HL-60/S4 treated with retinoic acid at 250 ng/mL for 4 days and 3 days (cell line): ENCODE measurements at regions not wholly inside any gene's neighbourhood (a gene's known extent, or its start where the extent isn't known, plus 50 kb on each side); places are given as distances from the start of the nearest gene placed in this dataset.

Source experiments
- in situ Hi-C: fragments of 300-500 bp; cut with MboI; formaldehyde crosslinking; loops from 2 replicates; pipeline ENCODE4 v1.7.0; 2022; ENCODE audit warnings: low sequenced_read_pairs

GRCh38 chr5:125196481-125197111 lies 450.2 kb upstream of the ZNF608 start:
- in situ Hi-C loops: no loop called here

DNA sequence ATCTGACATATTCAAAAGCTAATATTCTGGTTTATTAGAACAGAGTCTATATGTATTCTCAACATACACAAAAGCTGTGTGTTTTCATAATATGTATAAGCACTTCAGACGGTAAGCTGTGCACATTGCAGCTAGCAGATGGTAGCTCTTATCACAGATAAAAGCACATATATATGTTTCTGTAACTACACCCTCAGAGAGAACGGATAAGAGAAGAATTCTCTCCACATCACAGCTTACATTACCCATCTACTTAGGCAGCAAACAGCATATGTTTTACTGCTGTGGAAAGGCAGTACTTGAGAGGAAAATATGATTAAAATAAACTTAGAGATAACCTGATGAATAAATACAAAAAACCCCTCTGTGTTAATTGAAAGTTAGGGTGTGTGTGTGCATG lies 450.9 kb upstream of the ZNF608 start:
- in situ Hi-C loops: no loop called here

- in situ Hi-C loops: no loop called here
Measured at GRCh38 chr5:125198270-125198974, 452.0 kb upstream of the ZNF608 start.

DNA sequence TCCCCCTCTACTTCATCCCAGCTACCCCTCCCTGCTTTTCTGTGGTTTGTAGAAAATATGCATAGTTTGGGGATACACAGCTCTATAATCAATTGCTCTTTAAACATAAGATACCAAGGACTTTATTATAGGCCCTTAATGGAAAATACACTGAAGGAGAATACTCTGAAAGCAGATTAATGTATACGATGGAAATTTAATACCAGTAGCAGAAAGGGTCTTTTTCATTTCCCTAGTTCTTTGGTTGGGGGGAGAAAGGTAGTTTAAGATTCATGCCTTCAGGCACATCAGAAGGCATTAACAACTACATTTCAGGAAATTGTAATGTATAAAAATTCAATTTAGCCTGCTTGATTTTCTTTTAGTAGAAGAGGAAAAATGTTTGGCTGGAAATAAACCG lies 452.9 kb upstream of the ZNF608 start:
- in situ Hi-C loops: no loop called here

DNA sequence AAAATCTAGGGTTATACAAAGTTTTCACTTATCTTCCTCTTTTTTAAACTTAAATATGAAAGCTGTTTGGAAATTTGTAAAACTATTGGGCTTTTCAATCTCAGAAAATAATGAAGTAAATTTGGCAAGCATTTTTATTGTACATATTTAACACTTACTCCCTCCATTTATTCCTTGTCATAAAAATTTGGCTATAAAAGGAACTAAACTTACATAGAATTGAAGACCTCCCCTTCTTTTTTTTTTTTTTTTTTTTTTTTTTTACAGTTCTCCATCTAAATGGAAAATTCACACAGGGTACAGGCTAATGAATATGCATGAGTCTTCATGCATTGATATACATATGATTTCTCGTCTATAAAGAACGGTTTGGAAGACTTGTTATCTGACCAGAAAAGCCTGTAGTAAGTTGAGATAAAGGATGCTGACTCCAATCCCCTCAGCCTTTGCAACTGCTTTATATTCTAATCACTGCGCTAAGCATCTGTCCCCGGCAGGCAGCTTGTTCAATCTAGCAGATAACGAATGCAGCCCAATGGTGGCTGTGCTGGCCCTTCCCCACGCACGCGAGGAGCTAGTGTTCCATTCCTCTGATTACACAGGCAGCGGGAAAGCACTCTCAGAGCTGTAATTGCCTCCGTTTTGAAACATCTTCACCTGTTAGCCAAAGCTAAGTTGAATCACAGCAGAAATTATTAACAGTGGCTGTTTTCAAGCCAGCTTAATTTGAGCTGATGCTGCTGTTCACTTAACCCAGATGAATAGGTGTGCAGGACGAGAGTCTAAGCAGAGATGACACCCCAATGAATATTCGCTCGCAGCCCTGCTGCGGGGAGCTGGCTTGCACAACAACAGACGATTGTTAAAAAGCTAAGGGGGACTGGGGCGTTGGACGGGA lies 453.8 kb upstream of the ZNF608 start:
- in situ Hi-C loops: no loop called here

- in situ Hi-C loops: no loop called here
Measured at GRCh38 chr5:125200866-125201373, 454.5 kb upstream of the ZNF608 start.

DNA sequence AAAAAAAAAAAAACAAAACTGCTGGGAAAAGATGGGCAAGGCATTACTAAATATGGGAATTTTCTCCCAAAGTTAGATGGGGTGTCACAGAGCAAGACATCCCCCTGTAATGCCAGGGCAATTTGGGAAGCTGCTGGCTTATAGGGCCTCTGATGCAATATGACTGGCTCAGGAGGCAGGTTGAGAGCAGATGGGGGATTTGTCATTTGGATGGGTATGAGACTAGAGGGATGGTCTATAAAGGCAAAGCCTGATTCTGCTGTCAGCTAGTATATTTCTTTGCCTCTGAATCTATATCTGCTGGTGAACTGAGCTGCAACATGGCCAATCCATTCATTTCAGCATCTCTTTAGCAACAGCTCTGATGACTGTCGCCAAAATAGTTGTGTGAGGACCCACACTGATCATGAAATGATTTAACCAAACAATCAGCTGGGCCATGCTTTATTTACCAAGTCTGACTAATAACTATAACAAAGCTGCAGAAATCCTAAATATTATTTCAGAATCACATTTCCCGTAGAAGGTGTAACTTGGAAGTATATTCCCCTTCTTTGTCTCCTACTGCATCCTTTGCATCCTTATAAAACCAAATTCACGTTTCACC lies 455.1 kb upstream of the ZNF608 start:
- in situ Hi-C loops: no loop called here

DNA sequence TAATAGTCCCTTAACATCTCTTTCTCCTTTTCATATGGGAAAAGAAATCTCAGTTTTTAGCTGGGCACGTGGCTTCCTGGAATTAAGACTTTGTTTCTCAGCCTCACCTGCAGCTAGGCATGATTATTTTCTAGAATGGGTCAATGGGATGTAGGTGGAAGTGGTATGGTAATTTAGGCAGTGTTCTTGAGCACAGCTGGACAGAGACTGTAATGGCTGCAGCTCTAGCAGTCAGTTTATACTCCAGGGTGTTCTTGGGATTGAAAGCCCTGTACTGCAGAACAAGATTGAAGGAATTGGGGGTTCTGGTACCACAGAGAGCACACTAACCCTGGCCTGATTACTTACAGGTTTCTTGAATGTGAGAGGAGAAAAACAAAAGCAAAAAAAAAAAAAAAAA lies 455.9 kb upstream of the ZNF608 start:
- in situ Hi-C loops: no loop called here

GRCh38 chr5:125202871-125203438 lies 456.5 kb upstream of the ZNF608 start:
- in situ Hi-C loops: no loop called here

- in situ Hi-C loops: no loop called here
Measured at GRCh38 chr5:125203912-125204311, 457.5 kb upstream of the ZNF608 start.

- in situ Hi-C loops: no loop called here
Measured at GRCh38 chr5:125205601-125206225, 459.3 kb upstream of the ZNF608 start.

DNA sequence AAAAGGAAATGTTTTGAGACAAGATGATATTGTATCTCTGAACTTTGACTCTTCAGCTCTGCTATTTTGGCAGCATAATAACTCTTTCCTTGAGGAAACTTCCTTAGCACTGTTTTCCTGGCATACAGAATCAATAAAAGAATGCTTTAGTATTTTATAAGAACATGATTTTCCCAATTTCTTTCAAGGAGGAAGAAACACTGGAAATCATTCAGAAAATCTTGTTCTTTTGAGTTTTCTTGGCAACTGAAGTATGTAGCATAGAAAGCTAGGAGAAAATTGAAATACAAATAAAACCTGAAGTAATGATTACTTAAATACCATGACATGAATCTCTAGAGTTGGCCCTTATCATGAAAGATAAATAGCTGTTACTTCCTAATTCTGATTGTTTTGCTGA lies 461.4 kb upstream of the ZNF608 start:
- in situ Hi-C loops: no loop called here

- in situ Hi-C loops: no loop called here
Measured at GRCh38 chr5:125209650-125210049, 463.2 kb upstream of the ZNF608 start.

GRCh38 chr5:125210242-125210947 lies 464.0 kb upstream of the ZNF608 start:
- in situ Hi-C loops: no loop called here

DNA sequence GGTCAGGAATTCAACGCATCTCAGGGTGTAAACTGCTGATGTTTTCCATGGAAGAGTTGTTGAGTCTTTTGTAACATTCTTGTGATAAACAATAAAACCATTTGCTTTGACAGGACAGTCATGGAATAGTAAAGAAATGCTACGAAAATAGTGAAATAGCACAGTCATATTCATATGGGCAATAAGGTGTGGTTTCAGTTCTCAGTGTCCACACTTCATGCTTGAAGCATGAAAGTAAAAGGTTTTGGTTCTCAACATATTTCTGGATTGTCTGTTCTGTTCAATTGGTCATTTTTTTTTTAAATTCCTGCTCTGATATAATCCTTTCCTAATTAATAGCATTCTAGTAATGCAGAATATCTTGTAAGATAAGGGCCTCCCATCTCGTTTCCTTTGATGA lies 467.6 kb upstream of the ZNF608 start:
- in situ Hi-C loops: no loop called here

GRCh38 chr5:125215593-125215992 lies 469.2 kb upstream of the ZNF608 start:
- in situ Hi-C loops: no loop called here

GRCh38 chr5:125219710-125220109 lies 473.3 kb upstream of the ZNF608 start:
- in situ Hi-C loops: no loop called here

DNA sequence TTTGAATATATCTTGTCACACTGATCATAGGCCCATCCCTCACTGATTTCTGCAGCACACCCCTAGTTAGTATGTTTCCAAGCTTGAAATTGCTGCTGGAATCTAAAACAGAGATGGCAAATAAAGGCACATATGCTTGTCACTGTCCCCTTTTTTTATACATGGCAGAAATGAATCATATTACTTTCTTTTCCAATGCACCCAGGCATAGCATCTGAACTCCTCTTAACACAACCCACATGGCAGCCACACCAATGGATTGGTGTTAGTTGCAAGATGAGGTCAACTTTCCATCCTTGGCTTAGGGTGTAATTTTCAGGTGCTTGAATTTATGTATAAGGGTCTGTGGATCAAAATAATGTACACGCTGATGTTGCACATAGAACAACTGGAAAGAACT lies 473.8 kb upstream of the ZNF608 start:
- in situ Hi-C loops: no loop called here

DNA sequence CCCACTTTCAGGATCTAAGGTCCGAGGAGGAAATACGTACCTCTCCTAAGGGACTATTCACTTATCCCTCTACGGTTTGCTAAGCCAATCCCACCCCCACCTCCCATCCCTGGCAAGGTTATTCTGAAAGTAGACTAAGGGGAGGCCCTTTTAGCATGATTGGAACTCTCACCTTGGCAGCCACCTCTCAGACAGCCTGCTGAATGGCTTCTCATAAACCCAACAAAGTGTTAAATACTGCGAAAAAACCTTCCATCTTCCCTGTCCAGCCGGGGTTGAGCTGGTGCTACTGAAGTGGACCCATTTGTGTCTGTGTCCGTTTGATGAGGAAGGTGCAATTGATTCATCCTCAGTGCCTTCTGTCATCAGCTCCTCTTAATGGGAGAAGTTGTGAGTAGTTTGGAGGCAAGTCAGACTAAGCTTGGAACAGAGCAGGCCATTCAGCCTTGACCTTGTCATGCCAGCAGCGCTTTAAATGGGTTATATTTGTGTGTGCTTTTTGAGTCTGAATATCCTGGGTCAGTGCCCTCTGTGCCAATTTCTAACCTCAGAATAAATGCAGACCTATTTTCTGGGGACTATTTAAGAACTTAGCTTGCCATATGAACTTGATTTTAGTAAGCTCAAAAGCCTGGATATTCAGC lies 476.3 kb upstream of the ZNF608 start:
- in situ Hi-C loops: no loop called here
